Brain pericyte (primary cell): ENCODE measurements at regions not wholly inside any gene's neighbourhood (a gene's known extent, or its start where the extent isn't known, plus 50 kb on each side); places are given as distances from the start of the nearest gene placed in this dataset.

Experiments used
- DNase-seq: peaks from one replicate; pipeline ENCODE4 v3.0.0-alpha.2; 2012; ENCODE audit warnings: low read depth, low spot score

- DNase-seq = no peak
These were observed 126.5 kb upstream of the RUNX3 start for GRCh38 chr1:25056536-25056935.

DNA sequence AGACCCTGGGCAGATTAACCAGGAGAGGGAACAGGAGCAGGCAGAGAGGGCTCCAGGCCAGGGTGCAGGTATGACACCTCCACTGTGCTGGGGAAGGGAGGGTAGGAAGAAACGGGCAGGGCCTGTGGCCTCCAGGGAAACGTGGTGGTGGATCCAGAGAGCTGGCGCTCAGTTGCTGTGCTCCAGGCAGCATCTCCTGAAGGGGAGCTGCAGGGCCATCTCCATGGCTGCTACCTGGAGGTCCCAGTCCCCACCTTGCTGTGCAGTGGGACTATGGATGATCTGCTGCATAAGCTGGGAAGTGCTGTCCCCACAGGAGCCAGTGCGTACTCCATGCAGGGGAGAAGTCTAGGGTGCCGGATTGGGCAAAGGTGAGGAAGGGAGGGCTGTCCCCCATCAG lies 125.9 kb upstream of the RUNX3 start:
- no peak for DNase-seq

DNA sequence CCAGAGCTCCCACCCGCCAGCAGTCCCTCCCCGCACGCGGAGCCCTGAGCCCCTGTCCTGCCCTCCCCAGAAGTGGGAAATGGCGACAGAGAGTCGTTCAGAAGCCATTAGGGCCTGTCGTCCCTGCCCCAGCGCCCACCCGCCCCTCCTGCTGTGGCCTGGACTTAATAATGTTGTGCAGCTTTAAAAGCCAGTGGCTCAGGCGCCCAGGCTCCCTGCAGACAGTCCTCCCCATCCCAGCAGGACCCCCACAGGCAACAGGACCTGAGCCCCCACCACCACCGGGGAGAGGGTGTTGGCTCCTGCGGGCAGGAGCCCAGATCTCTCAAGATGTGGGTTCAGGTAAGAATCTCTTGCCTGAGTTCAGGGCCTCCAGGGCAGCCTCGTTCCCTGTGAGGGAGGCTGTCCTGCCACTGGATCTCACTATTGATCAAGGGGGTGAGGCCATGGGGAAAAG lies 125.3 kb upstream of the RUNX3 start:
- DNase-seq = no peak

- DNase-seq = no peak
These were observed 124.6 kb upstream of the RUNX3 start for GRCh38 chr1:25054526-25055323.

DNA sequence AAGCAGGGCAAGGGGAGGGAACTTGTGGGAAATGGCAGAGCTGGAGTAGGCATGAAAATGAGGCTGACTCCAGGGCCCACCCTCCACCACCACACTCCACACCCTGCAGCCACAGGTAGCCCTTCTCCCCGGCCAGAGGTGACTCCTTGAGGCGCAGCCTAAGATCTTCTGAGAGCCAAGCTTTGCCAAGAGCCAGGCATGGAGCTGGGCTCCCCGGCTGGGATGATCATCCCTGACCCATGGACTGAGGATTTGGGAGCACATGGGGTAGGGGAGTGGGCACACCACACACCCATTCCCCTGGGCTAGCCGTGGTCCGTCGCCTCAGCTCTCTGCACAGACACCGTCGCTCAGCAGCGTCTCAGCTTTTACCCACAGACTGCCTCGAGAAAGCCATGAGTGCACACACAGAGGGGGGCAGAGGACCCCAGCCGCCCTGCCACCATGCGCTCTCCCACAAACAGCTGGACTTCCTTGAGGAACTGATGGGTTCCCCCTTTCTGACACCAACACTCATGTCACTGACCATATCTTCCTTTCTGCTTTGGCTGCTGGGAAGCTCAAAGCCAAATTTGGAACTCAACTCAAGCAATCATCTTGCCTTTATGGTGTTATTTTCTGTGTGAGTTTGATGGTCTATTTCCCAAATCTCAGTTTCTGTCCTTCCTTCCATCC lies 123.6 kb upstream of the RUNX3 start:
- no peak for DNase-seq

- DNase-seq = no peak
These were observed 121.8 kb upstream of the RUNX3 start for GRCh38 chr1:25051906-25052305.

- no peak for DNase-seq
These were observed 121.4 kb upstream of the RUNX3 start for GRCh38 chr1:25051504-25051903.

GRCh38 chr1:25050165-25050564 lies 120.1 kb upstream of the RUNX3 start:
- DNase-seq = no peak

GRCh38 chr1:25049190-25049589 lies 119.1 kb upstream of the RUNX3 start:
- no peak for DNase-seq

- no peak for DNase-seq
These were observed 118.7 kb upstream of the RUNX3 start for GRCh38 chr1:25048728-25049127.

GRCh38 chr1:25047506-25048240 lies 117.6 kb upstream of the RUNX3 start:
- DNase-seq = no peak

GRCh38 chr1:25046194-25046532 lies 116.1 kb upstream of the RUNX3 start:
- no peak for DNase-seq

- no peak for DNase-seq
These were observed 115.6 kb upstream of the RUNX3 start for GRCh38 chr1:25045480-25046193.

DNA sequence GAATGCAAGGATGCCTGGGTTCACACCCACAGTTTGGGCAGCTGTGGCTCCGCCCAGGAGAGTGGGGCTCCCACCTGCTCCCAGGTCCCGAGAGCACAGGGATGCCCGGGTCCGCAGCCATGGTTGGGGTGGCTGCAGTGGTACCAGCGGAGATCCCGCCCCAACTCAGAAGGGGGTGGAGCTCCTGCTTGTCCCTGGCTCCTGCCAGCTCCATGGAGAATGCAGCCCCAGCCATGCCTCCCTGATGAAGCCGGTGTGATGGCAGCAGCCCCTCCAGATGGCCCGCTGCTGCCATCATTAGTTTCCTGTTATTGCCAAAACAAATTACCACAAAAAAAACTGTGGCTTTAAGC lies 113.1 kb upstream of the RUNX3 start:
- no peak for DNase-seq

GRCh38 chr1:25042331-25043227 lies 112.5 kb upstream of the RUNX3 start:
- no peak for DNase-seq

GRCh38 chr1:25041916-25042315 lies 111.8 kb upstream of the RUNX3 start:
- no peak for DNase-seq

DNA sequence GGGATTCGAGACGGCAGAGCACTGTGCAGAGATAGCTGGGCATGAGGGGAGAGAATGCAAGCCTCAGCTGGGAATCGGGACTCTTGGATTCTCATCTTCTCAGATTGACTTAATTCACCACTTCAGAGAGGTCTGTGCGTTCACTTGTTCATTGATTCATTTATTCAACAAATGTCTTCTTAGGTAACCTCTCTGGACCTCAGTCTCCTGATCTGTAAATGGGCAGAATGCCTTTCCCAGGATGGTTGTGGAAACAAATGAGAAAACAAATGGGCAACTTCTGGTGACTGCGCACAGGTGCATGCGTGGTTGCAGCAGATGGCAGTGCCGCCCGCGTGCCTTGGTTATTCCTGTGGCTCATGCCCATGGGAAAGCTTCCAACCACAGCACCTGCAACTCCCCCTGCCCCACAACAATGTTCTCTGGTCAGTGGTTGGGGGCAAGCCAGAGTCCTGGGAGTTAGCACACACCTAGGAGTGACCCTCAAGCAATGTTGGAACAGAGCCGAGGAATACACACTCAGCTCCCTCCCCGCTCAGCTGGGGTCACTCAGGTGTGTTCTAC lies 110.1 kb upstream of the RUNX3 start:
- DNase-seq = no peak

DNA sequence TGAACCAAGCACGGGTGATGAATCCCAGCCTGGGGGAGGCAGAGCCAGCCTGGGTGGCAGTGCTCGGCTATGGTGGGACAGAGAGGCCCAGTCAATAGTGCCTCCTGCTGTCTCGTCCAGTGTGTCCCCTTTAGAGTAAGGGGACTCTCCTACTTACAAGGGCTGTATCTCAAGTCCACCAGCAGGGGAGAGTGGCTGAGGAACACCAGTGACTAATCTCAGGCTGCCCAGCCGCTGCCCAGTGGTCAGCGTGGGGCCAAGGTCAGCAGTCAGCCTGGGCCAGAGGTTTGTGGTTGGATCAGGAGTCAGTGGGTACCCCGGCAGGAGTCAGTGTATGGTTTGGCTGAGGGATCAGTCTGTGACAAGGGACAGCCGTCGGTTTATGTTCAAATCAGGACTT lies 109.2 kb upstream of the RUNX3 start:
- DNase-seq = no peak

- DNase-seq = no peak
These were observed 108.6 kb upstream of the RUNX3 start for GRCh38 chr1:25038699-25039098.

GRCh38 chr1:25037174-25038074 lies 107.3 kb upstream of the RUNX3 start:
- DNase-seq = no peak
